Activated CD4-positive, CD25-positive, alpha-beta regulatory T cell (primary cell): ENCODE measurements at regions not wholly inside any gene's neighbourhood (a gene's known extent, or its start where the extent isn't known, plus 50 kb on each side); places are given as distances from the start of the nearest gene placed in this dataset.

Experiments used
- DNase-seq, 4 experiments: peaks; one replicate each; lab custom pipeline; 2025; lab: John Stamatoyannopoulos, UW

- no peak for DNase-seq
Observed at GRCh38 chr9:79013715-79014610, 557.8 kb upstream of the TLE4 start.

DNA sequence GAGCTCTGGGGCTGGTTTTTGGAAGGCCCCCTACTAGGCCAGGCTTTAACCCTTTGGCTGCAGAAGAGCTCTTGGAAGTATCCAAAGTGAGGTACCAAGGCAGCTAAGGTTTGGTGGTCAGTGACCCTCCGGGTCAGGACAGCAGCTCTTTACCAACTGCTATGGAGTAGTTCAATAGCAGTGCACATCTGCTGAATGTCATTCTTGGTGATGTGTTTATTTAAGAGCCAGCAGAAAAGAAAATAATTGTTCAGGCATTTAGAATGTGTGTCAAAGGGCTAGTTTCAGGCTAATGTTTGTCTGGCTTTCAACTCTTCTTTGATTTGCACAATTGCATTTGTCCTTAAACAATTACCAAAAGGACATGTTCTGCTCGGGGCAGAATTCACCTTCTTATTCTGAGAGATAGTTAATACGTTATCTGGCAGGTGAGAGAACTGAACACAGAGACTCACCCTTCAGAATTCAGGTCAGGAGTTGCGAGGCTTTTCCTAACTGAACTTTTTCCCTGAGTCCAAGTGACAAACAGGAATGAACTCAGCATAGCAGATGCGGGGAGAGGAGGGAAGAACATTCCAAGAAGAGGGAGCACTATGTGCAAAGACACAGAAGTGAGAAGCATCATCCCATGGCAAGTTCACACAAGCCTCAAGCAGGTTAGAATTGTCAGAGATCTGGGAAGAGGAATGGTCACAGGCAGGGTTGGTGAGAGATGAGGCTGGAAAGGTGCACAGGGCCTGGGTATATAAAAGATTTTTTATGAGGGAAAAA lies 556.7 kb upstream of the TLE4 start:
- DNase-seq, result no peak

DNA sequence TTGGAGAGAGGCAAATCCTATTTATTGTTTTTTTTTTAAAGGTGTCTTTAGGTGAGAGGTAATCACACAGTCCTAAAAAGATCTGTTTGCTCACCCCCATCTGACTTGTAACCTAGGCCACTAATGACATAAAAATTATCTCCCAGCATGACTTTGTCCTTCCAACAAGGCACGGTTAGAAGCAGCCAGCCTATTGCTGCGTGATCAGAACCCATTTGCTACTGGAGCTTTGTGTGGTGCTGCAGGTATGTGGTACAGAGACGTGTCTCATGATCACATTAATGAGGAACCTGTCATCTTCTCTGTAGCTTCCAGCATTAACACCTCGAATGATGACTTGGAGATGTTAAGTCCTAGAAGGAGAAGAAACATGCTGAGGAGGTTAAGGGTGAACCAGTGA lies 555.8 kb upstream of the TLE4 start:
- no peak for DNase-seq

GRCh38 chr9:79020276-79020675 lies 551.5 kb upstream of the TLE4 start:
- no peak for DNase-seq

- no peak for DNase-seq
Observed at GRCh38 chr9:79021084-79021483, 550.7 kb upstream of the TLE4 start.

- no peak for DNase-seq
Observed at GRCh38 chr9:79023134-79023580, 548.6 kb upstream of the TLE4 start.

GRCh38 chr9:79026316-79026715 lies 545.4 kb upstream of the TLE4 start:
- DNase-seq, result no peak

- DNase-seq, result no peak
Observed at GRCh38 chr9:79028101-79028500, 543.7 kb upstream of the TLE4 start.

DNA sequence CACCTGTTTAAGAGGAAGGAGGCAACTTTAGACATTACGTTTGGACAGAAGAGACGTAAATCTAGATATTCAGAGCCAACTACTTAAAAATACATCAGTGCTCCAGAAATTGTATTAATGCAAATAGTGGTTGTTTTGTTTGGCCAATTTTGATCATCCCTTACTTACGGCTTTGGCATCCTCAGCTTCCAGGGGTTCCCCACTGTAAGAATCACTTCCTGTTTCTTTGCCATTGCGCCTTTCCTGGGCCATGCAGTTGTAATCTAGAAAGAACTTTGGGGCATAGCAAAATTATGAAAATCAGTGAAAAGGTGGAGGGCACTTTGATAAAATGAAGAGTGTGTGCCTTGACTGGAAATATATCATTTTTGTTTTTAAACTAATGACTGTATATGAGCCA lies 537.2 kb upstream of the TLE4 start:
- no peak for DNase-seq

DNA sequence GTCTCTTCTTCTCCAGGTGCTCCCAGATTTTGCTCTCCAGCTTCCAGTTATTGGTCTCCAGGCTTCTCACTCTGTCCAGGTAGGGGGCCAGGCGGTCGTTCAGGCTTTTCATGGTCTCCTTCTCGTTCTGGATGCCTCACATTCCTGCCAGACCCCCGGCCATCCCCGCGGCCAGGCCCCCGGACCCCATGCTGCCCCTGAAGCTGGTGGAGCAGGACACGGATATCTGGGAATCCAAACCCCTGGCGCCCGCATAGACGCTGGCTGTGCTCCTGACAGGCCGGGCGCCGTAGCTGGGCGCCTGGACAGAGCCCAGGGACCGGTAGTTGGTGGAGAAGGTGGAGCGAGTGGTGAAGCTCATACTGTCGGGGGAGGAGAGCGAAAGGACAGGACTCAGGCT lies 534.4 kb upstream of the TLE4 start:
- DNase-seq, result no peak

- DNase-seq, result no peak
Observed at GRCh38 chr9:79040671-79041070, 531.1 kb upstream of the TLE4 start.

GRCh38 chr9:79041266-79041665 lies 530.5 kb upstream of the TLE4 start:
- DNase-seq, result no peak

DNA sequence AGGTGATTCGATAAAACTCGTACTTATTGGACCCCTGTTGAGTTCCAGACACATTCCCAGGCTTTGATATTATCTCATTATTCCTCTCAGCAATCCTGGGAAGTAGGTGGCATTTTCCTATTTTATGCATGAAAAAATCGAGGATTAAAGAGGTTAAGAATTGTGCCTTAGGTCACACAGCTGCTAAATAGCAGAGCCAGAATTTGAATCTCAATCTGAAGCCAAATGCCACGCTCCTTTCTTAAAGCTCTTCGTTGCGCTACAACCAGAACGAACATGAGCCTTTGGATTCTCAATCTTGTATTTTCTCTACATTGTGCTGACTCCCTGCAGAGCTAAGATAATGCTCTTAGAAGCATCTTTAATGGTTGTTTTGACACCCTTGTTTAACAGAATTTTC lies 527.8 kb upstream of the TLE4 start:
- DNase-seq, result no peak

DNA sequence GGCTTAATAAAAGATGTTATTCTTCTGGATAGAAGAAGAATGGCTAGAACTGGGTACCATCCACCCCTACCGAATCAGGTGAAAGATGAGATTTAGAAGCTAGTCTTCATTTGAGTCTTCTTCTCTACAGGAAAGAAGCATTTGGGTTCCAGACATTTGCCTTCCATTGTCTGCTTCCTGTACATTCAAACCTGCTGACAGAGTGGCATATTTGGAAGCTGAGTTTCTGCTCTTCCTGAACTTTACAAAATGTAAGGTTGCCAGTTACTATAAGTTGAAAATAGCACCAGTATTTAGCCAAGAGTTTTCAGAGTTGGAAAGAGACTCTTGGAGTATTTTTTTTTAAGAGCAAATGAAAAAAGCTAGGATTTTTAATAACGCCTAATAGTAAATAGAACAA lies 525.4 kb upstream of the TLE4 start:
- DNase-seq, result no peak

GRCh38 chr9:79049371-79049770 lies 522.4 kb upstream of the TLE4 start:
- DNase-seq, result no peak

- no peak for DNase-seq
Observed at GRCh38 chr9:79053598-79053997, 518.2 kb upstream of the TLE4 start.

DNA sequence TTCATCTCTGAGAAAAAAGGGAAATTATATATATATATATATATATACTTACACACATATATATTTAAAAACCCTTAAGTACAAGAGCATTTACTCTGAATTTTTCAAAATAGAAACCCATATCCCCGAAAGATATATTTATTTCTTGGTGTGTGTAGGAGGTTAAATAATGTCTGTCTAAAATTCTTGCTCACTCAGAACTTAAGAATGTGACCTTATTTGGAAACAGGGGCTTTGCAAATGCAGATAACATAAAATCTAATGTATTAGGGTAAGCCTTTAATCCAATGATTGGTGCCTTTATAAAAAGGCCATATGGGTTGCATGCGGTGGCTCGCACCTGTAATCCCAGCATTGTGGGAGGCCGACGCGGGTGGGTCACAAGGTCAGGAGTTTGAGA lies 517.3 kb upstream of the TLE4 start:
- no peak for DNase-seq

- DNase-seq, result no peak
Observed at GRCh38 chr9:79056041-79056440, 515.7 kb upstream of the TLE4 start.

GRCh38 chr9:79057576-79057975 lies 514.2 kb upstream of the TLE4 start:
- no peak for DNase-seq

DNA sequence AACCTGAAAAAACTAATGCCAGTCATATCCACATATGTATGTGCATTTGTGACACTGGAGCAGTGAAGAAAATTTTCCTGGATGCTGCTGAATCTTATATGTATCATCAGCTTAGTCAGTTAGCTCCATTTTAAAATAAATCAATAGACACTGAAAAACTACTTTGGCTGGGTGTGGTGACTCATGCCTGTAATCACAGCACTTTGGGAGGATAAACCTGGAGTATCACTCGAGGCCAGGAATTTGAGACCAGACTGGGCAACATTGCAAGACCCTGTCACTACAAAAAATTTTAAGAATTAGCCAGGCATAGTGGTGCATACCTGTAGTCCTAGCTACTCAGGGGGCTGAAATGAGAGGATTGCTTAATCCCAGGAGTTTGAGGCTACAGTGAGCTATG lies 511.0 kb upstream of the TLE4 start:
- DNase-seq, result no peak

DNA sequence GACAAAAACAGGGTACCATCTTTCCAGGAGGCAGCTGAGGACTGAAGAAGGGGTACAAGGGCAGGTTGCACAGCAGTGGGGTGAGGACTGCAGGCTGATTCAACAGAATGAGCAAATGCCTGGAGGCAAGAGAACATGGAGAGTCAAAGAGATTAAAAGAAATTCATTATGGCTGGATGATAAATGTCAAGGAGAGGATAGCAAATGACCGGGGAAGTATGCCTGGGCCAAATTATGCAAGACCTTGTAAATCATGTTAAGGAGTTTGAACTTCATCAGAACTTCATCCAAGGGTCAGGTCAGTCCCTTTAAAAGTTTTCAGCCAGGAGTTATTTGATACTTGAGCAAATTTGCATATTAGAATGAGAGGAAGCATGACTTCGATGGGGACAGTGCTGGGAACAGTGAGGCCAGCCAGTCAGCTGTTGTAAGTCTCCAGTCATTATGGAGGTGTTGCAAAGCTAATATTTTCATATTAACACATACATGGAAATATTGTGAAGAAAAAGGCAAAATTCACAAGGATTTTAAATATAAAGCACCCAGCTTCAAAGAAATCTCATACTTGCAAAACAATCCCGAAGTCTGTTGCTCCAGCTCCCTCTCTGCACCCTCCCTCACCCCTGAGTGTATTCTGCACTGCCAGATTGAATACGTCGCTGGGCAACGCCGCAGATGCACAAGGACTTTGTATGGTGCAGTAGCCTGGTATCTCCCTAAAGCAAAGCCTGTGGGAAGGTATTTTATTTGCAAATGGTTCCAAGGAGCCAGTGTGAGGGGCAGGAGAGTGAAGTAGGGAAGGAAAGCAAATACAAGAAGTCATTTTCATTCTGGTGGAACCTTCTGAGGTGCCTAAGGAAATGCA lies 509.8 kb upstream of the TLE4 start:
- no peak for DNase-seq

DNA sequence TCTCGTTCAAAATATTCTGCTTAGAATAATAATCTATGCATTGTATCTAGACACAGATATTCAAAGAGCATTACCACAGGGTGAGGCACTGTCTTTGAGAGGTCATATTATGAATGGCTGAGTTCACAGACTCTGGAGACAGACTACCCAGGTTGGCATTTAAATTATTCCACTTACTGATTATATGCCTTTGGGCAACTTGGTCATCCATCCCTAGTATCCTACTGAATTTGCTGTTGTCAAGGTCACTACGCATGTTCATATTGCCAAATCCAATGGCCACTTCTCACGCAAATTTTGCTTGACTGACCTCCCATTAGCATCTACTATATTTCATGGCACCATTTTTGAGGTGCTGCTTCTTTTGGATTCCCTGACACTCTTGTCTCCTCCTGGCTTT lies 498.6 kb upstream of the TLE4 start:
- no peak for DNase-seq
